ENCODE measurements at regions not wholly inside any gene's neighbourhood (a gene's known extent, or its start where the extent isn't known, plus 50 kb on each side); places are given as distances from the start of the nearest gene placed in this dataset.
A peak's percentile ranks its signal among the peaks of the same experiment; 100 is the strongest.

DNA sequence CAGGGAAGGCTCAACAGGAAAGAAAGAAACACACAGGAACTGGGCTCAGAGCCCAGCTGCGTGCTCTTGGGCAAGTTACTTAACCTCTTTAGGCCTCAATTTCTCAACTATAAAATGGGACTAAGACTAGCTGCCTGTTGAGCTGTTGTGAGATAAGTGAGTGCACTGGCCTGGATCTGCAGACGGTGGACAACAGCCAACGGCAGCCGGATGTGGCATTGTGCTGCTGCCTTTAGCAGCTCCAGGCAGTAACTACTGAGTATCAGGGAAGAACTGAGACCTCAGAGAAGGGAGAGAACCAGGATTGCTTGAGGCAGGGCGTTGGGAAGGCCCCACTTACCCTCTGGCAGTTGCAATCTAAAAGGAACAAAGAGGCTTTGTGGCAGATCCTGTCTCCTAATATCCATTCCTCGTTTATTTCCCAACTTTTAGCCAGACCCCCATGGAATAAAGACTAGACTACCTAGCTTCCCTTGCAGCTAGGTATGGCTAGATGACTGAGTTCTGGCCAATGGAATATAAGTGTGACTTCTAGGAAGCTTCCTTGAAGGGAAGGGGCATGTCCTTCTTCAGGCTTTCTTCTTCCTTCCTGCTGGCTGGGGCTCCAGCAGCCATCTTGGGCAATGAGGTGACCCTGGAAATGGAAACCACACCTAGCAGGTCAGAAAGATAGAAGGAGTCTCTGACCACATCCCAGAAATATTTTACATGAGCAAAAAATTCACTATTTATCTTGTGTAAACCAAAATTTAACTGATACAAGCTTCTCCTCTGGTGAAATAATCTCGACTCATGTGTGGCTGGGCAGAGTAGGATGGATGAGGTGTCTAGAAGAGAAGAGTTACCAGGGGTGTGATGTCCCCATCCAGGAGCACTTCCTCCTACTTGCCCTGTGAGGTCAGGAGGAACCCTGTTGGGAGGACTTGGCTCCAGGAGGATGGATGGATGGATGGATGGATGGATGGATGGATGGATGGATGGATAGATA lies 67.6 kb downstream of the MRPL14 start (continued):
- TF ChIP-seq, protein P1, sequence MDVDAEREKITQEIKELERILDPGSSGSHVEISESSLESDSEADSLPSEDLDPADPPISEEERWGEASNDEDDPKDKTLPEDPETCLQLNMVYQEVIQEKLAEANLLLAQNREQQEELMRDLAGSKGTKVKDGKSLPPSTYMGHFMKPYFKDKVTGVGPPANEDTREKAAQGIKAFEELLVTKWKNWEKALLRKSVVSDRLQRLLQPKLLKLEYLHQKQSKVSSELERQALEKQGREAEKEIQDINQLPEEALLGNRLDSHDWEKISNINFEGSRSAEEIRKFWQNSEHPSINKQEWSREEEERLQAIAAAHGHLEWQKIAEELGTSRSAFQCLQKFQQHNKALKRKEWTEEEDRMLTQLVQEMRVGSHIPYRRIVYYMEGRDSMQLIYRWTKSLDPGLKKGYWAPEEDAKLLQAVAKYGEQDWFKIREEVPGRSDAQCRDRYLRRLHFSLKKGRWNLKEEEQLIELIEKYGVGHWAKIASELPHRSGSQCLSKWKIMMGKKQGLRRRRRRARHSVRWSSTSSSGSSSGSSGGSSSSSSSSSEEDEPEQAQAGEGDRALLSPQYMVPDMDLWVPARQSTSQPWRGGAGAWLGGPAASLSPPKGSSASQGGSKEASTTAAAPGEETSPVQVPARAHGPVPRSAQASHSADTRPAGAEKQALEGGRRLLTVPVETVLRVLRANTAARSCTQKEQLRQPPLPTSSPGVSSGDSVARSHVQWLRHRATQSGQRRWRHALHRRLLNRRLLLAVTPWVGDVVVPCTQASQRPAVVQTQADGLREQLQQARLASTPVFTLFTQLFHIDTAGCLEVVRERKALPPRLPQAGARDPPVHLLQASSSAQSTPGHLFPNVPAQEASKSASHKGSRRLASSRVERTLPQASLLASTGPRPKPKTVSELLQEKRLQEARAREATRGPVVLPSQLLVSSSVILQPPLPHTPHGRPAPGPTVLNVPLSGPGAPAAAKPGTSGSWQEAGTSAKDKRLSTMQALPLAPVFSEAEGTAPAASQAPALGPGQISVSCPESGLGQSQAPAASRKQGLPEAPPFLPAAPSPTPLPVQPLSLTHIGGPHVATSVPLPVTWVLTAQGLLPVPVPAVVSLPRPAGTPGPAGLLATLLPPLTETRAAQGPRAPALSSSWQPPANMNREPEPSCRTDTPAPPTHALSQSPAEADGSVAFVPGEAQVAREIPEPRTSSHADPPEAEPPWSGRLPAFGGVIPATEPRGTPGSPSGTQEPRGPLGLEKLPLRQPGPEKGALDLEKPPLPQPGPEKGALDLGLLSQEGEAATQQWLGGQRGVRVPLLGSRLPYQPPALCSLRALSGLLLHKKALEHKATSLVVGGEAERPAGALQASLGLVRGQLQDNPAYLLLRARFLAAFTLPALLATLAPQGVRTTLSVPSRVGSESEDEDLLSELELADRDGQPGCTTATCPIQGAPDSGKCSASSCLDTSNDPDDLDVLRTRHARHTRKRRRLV (CRISPR knock-in tag; IDR thresholded peaks at IDR 0.05) = no peak
- TF ChIP-seq, protein P2, sequence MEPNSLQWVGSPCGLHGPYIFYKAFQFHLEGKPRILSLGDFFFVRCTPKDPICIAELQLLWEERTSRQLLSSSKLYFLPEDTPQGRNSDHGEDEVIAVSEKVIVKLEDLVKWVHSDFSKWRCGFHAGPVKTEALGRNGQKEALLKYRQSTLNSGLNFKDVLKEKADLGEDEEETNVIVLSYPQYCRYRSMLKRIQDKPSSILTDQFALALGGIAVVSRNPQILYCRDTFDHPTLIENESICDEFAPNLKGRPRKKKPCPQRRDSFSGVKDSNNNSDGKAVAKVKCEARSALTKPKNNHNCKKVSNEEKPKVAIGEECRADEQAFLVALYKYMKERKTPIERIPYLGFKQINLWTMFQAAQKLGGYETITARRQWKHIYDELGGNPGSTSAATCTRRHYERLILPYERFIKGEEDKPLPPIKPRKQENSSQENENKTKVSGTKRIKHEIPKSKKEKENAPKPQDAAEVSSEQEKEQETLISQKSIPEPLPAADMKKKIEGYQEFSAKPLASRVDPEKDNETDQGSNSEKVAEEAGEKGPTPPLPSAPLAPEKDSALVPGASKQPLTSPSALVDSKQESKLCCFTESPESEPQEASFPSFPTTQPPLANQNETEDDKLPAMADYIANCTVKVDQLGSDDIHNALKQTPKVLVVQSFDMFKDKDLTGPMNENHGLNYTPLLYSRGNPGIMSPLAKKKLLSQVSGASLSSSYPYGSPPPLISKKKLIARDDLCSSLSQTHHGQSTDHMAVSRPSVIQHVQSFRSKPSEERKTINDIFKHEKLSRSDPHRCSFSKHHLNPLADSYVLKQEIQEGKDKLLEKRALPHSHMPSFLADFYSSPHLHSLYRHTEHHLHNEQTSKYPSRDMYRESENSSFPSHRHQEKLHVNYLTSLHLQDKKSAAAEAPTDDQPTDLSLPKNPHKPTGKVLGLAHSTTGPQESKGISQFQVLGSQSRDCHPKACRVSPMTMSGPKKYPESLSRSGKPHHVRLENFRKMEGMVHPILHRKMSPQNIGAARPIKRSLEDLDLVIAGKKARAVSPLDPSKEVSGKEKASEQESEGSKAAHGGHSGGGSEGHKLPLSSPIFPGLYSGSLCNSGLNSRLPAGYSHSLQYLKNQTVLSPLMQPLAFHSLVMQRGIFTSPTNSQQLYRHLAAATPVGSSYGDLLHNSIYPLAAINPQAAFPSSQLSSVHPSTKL (CRISPR knock-in tag; IDR thresholded peaks at IDR 0.05) = 0 out of 2 replicates have a peak, but pooled peaks have one; percentile 8
- TF ChIP-seq, protein P3, sequence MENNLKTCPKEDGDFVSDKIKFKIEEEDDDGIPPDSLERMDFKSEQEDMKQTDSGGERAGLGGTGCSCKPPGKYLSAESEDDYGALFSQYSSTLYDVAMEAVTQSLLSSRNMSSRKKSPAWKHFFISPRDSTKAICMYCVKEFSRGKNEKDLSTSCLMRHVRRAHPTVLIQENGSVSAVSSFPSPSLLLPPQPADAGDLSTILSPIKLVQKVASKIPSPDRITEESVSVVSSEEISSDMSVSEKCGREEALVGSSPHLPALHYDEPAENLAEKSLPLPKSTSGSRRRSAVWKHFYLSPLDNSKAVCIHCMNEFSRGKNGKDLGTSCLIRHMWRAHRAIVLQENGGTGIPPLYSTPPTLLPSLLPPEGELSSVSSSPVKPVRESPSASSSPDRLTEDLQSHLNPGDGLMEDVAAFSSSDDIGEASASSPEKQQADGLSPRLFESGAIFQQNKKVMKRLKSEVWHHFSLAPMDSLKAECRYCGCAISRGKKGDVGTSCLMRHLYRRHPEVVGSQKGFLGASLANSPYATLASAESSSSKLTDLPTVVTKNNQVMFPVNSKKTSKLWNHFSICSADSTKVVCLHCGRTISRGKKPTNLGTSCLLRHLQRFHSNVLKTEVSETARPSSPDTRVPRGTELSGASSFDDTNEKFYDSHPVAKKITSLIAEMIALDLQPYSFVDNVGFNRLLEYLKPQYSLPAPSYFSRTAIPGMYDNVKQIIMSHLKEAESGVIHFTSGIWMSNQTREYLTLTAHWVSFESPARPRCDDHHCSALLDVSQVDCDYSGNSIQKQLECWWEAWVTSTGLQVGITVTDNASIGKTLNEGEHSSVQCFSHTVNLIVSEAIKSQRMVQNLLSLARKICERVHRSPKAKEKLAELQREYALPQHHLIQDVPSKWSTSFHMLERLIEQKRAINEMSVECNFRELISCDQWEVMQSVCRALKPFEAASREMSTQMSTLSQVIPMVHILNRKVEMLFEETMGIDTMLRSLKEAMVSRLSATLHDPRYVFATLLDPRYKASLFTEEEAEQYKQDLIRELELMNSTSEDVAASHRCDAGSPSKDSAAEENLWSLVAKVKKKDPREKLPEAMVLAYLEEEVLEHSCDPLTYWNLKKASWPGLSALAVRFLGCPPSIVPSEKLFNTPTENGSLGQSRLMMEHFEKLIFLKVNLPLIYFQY (CRISPR knock-in tag; IDR thresholded peaks at IDR 0.05; ENCODE audit: borderline replicate concordance) = no peak
- TF ChIP-seq KLF16 (CRISPR knock-in tag; IDR thresholded peaks at IDR 0.05) = no peak
- no peak for TF ChIP-seq FOXM1 (CRISPR knock-in tag; IDR thresholded peaks at IDR 0.05)
- TF ChIP-seq SRY (CRISPR knock-in tag; IDR thresholded peaks at IDR 0.05) = no peak
- TF ChIP-seq MEIS1 (CRISPR knock-in tag; IDR thresholded peaks at IDR 0.05; ENCODE audit: borderline replicate concordance) = peak; percentile 27; the same call in 1 of the 2 replicates
- peak; percentile 92 for TF ChIP-seq ZNF629 (CRISPR knock-in tag; conservative IDR thresholded peaks at IDR 0.05)
- TF ChIP-seq, protein P4, sequence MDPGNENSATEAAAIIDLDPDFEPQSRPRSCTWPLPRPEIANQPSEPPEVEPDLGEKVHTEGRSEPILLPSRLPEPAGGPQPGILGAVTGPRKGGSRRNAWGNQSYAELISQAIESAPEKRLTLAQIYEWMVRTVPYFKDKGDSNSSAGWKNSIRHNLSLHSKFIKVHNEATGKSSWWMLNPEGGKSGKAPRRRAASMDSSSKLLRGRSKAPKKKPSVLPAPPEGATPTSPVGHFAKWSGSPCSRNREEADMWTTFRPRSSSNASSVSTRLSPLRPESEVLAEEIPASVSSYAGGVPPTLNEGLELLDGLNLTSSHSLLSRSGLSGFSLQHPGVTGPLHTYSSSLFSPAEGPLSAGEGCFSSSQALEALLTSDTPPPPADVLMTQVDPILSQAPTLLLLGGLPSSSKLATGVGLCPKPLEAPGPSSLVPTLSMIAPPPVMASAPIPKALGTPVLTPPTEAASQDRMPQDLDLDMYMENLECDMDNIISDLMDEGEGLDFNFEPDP (CRISPR knock-in tag; conservative IDR thresholded peaks at IDR 0.05) = 0 out of 2 replicates have a peak, but pooled peaks have one; percentile 83
- TF ChIP-seq KDM1A (CRISPR knock-in tag; IDR thresholded peaks at IDR 0.05) = 0 out of 2 replicates have a peak, but pooled peaks have one; percentile 55
- 0 out of 2 replicates have a peak, but pooled peaks have one; percentile 72 for TF ChIP-seq ZMYM3 (CRISPR knock-in tag; IDR thresholded peaks at IDR 0.05)
- no peak for TF ChIP-seq GABPA (IDR thresholded peaks at IDR 0.05; ENCODE audit: low read depth, low read length)
- 0 out of 2 replicates have a peak, but pooled peaks have one; percentile 0 for TF ChIP-seq GABPA (CRISPR knock-in tag; IDR thresholded peaks at IDR 0.05; ENCODE audit: low read depth)
